Panc1 (cell line): ENCODE measurements at regions not wholly inside any gene's neighbourhood (a gene's known extent, or its start where the extent isn't known, plus 50 kb on each side); places are given as distances from the start of the nearest gene placed in this dataset.
"Not testable (repeated sequence)": the region's sequence is repeated elsewhere in the genome, so short reads cannot be mapped to it uniquely, and the experiment has no call there.

Source experiments
- ATAC-seq: fragments of 200-7000 bp; cut with Tn5 transposase; 2 replicates; pipeline ENCODE4 v1.9.1; 2020; ENCODE audit warnings: mild to moderate bottlenecking, moderate library complexity
- BruUV-seq: library from RNA; stranded (reverse); fragments of 400-500 nt; replicated peaks from 2 replicates; lab custom pipeline; 2021; lab: Mats Ljungman, UMichigan
- CTCF ChIA-PET: fragments of 300-600 bp; sonication (Branson Sonifier 250); formaldehyde crosslinking; loops from one replicate; lab custom pipeline; 2022; ENCODE audit warnings: antibody characterized with exemption; lab: Charles Lee
- POLR2A ChIA-PET: fragments of 300-600 bp; sonication (Branson Sonifier 250); formaldehyde crosslinking; loops from one replicate; lab custom pipeline; 2022; ENCODE audit warnings: antibody characterized with exemption; lab: Charles Lee
- DNase-seq: peaks from one replicate; pipeline ENCODE4 v3.0.0-alpha.2; 2010; ENCODE audit warnings: low read depth, low spot score
- H3K27ac ChIP-seq: 2 replicates; pipeline ENCODE4 v1.5.1; 2011; ENCODE audit warnings: mild to moderate bottlenecking, low read length, inconsistent platforms
- H3K27me3 ChIP-seq: fragments of 200-500 bp; sonication (Bioruptor generic); 2 replicates; pipeline ENCODE4 v1.6.0; 2014; ENCODE audit warnings: low read length, inconsistent platforms; ENCODE audit not compliant: control insufficient read depth, insufficient read depth
- H3K36me3 ChIP-seq: fragments of 200-500 bp; sonication (Bioruptor generic); 2 replicates; pipeline ENCODE4 v1.5.1; 2014; ENCODE audit warnings: inconsistent platforms, mild to moderate bottlenecking, low read length, moderate library complexity; ENCODE audit not compliant: control insufficient read depth, insufficient read depth
- H3K4me1 ChIP-seq: 2 replicates; pipeline ENCODE4 v1.5.1; 2011; ENCODE audit warnings: inconsistent platforms, mild to moderate bottlenecking, low read length, moderate library complexity; ENCODE audit not compliant: control insufficient read depth, insufficient read depth
- H3K4me3 ChIP-seq, 2 experiments: 2 replicates each; pipeline ENCODE4 v1.5.1; 2011 to 2012; ENCODE audit warnings: low read depth in 2 of 2, low read length in 2 of 2, mild to moderate bottlenecking in 2 of 2, inconsistent platforms in 1 of 2, moderate library complexity in 1 of 2
- H3K9me3 ChIP-seq: fragments of 200-500 bp; sonication (Bioruptor generic); 2 replicates; pipeline ENCODE4 v1.5.1; 2014; ENCODE audit warnings: low read depth, mild to moderate bottlenecking, inconsistent platforms, low read length, moderate library complexity; ENCODE audit not compliant: control insufficient read depth, insufficient read depth
- CTCF ChIP-seq: fragments of 450-650 bp; IDR thresholded peaks from 2 replicates; pipeline ENCODE4 v1.5.1; 2017; ENCODE audit warnings: mild to moderate bottlenecking
- in situ Hi-C: cut with HindIII; loops from 2 replicates; pipeline ENCODE4 v1.10.0; 2016; ENCODE audit warnings: low sequenced_read_pairs, low pct_unique_long_range_greater_than_20kb
- intact Hi-C: fragments of 100-400 bp; cut with micrococcal nuclease; formaldehyde crosslinking; loops from one replicate; pipeline ENCODE4 v1.10.0; 2022; ENCODE audit not compliant: unreplicated experiment

- H3K36me3 ChIP-seq, H3K27me3 ChIP-seq, POLR2A ChIA-PET, BruUV-seq, ATAC-seq, H3K27ac ChIP-seq, H3K9me3 ChIP-seq, H3K4me3 ChIP-seq, CTCF ChIA-PET, H3K4me1 ChIP-seq, in situ Hi-C loops: not testable (repeated sequence)
- peak; percentile 43 for DNase-seq
- TF ChIP-seq CTCF, result peak; percentile 79
- intact Hi-C loops, result loop anchor here (10.0 kb wide), 1 partner anchor 135 kb away; no protein-coding TSS in a partner anchor
Measured at GRCh38 chr3:75429561-75430220, 234.4 kb upstream of the FRG2C start.

- BruUV-seq, H3K4me1 ChIP-seq, H3K4me3 ChIP-seq, DNase-seq, intact Hi-C loops, H3K9me3 ChIP-seq, in situ Hi-C loops, H3K27me3 ChIP-seq, H3K36me3 ChIP-seq, H3K27ac ChIP-seq, ATAC-seq, POLR2A ChIA-PET, CTCF ChIA-PET: not testable (repeated sequence)
Measured at GRCh38 chr3:75430406-75430805, 233.7 kb upstream of the FRG2C start.

- BruUV-seq, DNase-seq, H3K4me1 ChIP-seq, CTCF ChIA-PET, in situ Hi-C loops, intact Hi-C loops, POLR2A ChIA-PET, H3K9me3 ChIP-seq, H3K4me3 ChIP-seq, H3K36me3 ChIP-seq, ATAC-seq, H3K27me3 ChIP-seq, H3K27ac ChIP-seq: not testable (repeated sequence)
Measured at GRCh38 chr3:75431120-75431519, 233.0 kb upstream of the FRG2C start.

GRCh38 chr3:75432466-75432865 is 231.7 kb upstream of the FRG2C start:
- H3K4me3 ChIP-seq, CTCF ChIA-PET, H3K9me3 ChIP-seq, H3K36me3 ChIP-seq, H3K27me3 ChIP-seq, ATAC-seq, DNase-seq, BruUV-seq, H3K4me1 ChIP-seq, intact Hi-C loops, in situ Hi-C loops, H3K27ac ChIP-seq: not testable (repeated sequence)
- POLR2A ChIA-PET, result interaction anchor here (0.6 kb wide), 1 partner anchor 184 kb away, joined by 4 read pairs; no protein-coding TSS in a partner anchor

DNA sequence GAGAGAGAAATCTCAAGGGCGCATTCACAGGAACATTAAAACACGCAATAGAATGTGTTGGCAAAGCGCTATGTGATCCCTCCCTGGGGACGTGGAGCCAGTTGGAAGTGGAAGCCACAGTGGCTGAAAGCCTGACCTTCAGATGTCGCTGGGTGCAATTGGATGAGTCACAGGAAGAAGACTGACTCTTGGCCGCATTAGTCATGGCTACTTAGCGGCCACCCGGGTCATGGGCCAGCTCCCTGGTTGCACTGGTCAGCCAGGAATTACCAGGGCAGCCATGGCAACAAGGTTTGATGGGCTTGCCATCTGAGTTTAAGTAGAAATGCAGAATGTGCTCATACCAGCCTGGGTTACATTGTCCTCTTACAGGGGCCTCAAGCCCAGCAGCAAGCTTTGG is 231.2 kb upstream of the FRG2C start:
- peak overlapping the region; percentile 44; the same call in 1 of the 2 replicates for H3K27ac ChIP-seq
- intact Hi-C loops, ATAC-seq, H3K4me1 ChIP-seq, BruUV-seq, CTCF ChIA-PET, H3K27me3 ChIP-seq, H3K4me3 ChIP-seq, in situ Hi-C loops, H3K9me3 ChIP-seq, H3K36me3 ChIP-seq: not testable (repeated sequence)
- DNase-seq, result peak; percentile 48
- POLR2A ChIA-PET, result interaction anchor here (0.6 kb wide), 1 partner anchor 184 kb away, joined by 4 read pairs; no protein-coding TSS in a partner anchor

DNA sequence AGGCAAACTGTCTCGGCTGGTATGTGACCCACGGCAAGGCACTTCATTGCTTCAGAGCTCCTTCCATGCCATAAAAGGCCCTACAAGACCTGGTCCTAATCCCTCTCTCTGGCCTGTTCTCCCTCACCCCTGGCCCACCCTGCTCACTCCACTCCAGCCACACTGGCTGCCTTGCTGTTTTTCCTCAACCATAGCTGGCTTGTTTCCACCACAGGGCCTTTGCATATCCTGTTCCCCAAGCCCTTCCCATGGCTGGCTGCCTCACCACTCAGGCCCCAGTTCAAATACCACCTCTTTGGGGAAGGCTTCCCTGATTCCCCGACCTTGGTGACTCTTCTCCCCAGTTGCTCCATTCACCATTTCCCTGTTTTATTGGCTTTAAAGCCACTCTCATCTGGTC is 230.8 kb upstream of the FRG2C start:
- H3K36me3 ChIP-seq, ATAC-seq, H3K9me3 ChIP-seq, H3K27me3 ChIP-seq, POLR2A ChIA-PET, CTCF ChIA-PET, BruUV-seq, intact Hi-C loops, in situ Hi-C loops, H3K4me1 ChIP-seq, DNase-seq: not testable (repeated sequence)
- Histone ChIP-seq H3K27ac (peak overlapping the region; percentile 44; the same call in 1 of the 2 replicates), H3K4me3 (peak overlapping the region in 1 of 2 experiments; percentile 64; a peak in 2 of 4 replicates)
